GM18505 (cell line): ENCODE measurements at regions not wholly inside any gene's neighbourhood (a gene's known extent, or its start where the extent isn't known, plus 50 kb on each side); places are given as distances from the start of the nearest gene placed in this dataset.

ENCODE experiments used
- ATAC-seq: cut with Tn5 transposase; IDR thresholded peaks from one replicate; pipeline ENCODE4 v1.9.1; 2021; ENCODE audit not compliant: unreplicated experiment
- POLR2A ChIP-seq: IDR thresholded peaks from 4 replicates; pipeline ENCODE4 v1.6.1; 2011; ENCODE audit warnings: borderline replicate concordance; ENCODE audit not compliant: insufficient read depth, insufficient read length; ENCODE audit errors: extremely low read depth

GRCh38 chr1:193537266-193538002 lies 351.0 kb upstream of the B3GALT2 start:
- no peak for TF ChIP-seq POLR2A
- peak; percentile 87 for ATAC-seq

GRCh38 chr1:193533853-193534252 lies 347.4 kb upstream of the B3GALT2 start:
- ATAC-seq: no peak
- no peak for TF ChIP-seq POLR2A

GRCh38 chr1:193525917-193526710 lies 339.7 kb upstream of the B3GALT2 start:
- no peak for ATAC-seq
- no peak for TF ChIP-seq POLR2A

- TF ChIP-seq POLR2A: no peak
- ATAC-seq: no peak
Observed at GRCh38 chr1:193525411-193525810, 339.0 kb upstream of the B3GALT2 start.

GRCh38 chr1:193524616-193525015 lies 338.2 kb upstream of the B3GALT2 start:
- no peak for ATAC-seq

GRCh38 chr1:193524021-193524420 lies 337.6 kb upstream of the B3GALT2 start:
- no peak for ATAC-seq
- no peak for TF ChIP-seq POLR2A

More at GRCh38 chr1:193524616-193525015, 338.2 kb upstream of the B3GALT2 start:
- no peak for TF ChIP-seq POLR2A

GRCh38 chr1:193520472-193520871 lies 334.1 kb upstream of the B3GALT2 start:
- no peak for TF ChIP-seq POLR2A
- no peak for ATAC-seq

GRCh38 chr1:193519922-193520321 lies 333.5 kb upstream of the B3GALT2 start:
- no peak for ATAC-seq
- no peak for TF ChIP-seq POLR2A

GRCh38 chr1:193516755-193517388 lies 330.5 kb upstream of the B3GALT2 start:
- no peak for ATAC-seq
- no peak for TF ChIP-seq POLR2A

GRCh38 chr1:193514397-193514796 lies 328.0 kb upstream of the B3GALT2 start:
- ATAC-seq: no peak
- TF ChIP-seq POLR2A: no peak

- TF ChIP-seq POLR2A: no peak
- no peak for ATAC-seq
Observed at GRCh38 chr1:193513032-193513431, 326.6 kb upstream of the B3GALT2 start.

- ATAC-seq: no peak
- no peak for TF ChIP-seq POLR2A
Observed at GRCh38 chr1:193504920-193505319, 318.5 kb upstream of the B3GALT2 start.

GRCh38 chr1:193498088-193498655 lies 311.8 kb upstream of the B3GALT2 start:
- no peak for ATAC-seq

More at GRCh38 chr1:193498088-193498655, 311.8 kb upstream of the B3GALT2 start:
- no peak for TF ChIP-seq POLR2A
